Stomach (tissue), 4 donors: ENCODE measurements at regions not wholly inside any gene's neighbourhood (a gene's known extent, or its start where the extent isn't known, plus 50 kb on each side); places are given as distances from the start of the nearest gene placed in this dataset.
"Not testable (repeated sequence)": the region's sequence is repeated elsewhere in the genome, so short reads cannot be mapped to it uniquely, and the experiment has no call there.

ENCODE experiments used
- CTCF ChIP-seq, 7 experiments: fragments of 450-650 bp in 4 of 7; fragments of 200-600 bp in 3 of 7; sonication (generic) in 3 of 7; IDR thresholded peaks; one replicate each; pipeline ENCODE4 v1.5.1; 2016 to 2019; ENCODE audit warnings: antibody characterized with exemption in 7 of 7, control low read depth in 2 of 7, mild to moderate bottlenecking in 1 of 7
- EP300 ChIP-seq: sonication (generic); formaldehyde crosslinking; IDR thresholded peaks from one replicate; pipeline ENCODE4 v1.6.1; 2017; ENCODE audit warnings: antibody characterized with exemption
- POLR2A ChIP-seq, 4 donors: fragments of 450-650 bp; IDR thresholded peaks; one replicate each; pipeline ENCODE4 v1.6.1; 2016; ENCODE audit warnings: antibody characterized with exemption in 4 of 4, control low read depth in 2 of 4, mild to moderate bottlenecking in 1 of 4, moderate library complexity in 1 of 4
- POLR2AphosphoS5 ChIP-seq, 3 donors: sonication (generic); formaldehyde crosslinking; IDR thresholded peaks; one replicate each; pipeline ENCODE4 v1.6.1; 2016; ENCODE audit warnings: antibody characterized with exemption in 3 of 3

GRCh38 chrX:7608625-7609024, 234.3 kb upstream of the VCX start:
- not testable (repeated sequence) for TF ChIP-seq POLR2A (IDR thresholded peaks at IDR 0.05); CTCF (IDR thresholded peaks at IDR 0.05); POLR2AphosphoS5 (IDR thresholded peaks at IDR 0.05); EP300
